ENCODE measurements at regions not wholly inside any gene's neighbourhood (a gene's known extent, or its start where the extent isn't known, plus 50 kb on each side); places are given as distances from the start of the nearest gene placed in this dataset.

DNA sequence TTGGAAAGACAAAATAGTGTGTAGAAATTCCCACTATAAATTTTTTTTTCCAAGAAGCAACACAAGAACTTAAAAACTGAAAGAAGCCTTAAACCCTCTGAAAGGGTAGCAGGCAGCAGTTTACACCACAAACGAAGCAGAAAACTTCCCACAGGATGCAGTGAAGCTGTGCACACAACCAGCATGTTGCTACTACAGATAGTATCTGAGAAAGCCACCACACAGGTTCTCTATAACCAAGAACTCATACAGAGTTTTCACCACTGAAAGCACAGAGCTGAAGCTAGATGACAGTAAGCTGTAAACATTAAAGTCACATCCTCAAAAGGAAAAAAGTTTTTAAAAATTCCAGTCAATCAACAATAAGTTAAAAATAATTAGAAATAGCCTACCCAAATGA is 333.6 kb upstream of the MON1B start:
- TF ChIP-seq EP300 (IDR thresholded peaks at IDR 0.05), result no peak
- no peak for TF ChIP-seq POLR2AphosphoS5 (IDR thresholded peaks at IDR 0.05)
- TF ChIP-seq, protein P1, sequence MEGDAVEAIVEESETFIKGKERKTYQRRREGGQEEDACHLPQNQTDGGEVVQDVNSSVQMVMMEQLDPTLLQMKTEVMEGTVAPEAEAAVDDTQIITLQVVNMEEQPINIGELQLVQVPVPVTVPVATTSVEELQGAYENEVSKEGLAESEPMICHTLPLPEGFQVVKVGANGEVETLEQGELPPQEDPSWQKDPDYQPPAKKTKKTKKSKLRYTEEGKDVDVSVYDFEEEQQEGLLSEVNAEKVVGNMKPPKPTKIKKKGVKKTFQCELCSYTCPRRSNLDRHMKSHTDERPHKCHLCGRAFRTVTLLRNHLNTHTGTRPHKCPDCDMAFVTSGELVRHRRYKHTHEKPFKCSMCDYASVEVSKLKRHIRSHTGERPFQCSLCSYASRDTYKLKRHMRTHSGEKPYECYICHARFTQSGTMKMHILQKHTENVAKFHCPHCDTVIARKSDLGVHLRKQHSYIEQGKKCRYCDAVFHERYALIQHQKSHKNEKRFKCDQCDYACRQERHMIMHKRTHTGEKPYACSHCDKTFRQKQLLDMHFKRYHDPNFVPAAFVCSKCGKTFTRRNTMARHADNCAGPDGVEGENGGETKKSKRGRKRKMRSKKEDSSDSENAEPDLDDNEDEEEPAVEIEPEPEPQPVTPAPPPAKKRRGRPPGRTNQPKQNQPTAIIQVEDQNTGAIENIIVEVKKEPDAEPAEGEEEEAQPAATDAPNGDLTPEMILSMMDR (IDR thresholded peaks at IDR 0.05), result no peak
- no peak for TF ChIP-seq POLR2A (IDR thresholded peaks at IDR 0.05; ENCODE audit: low read depth)
